Cardiac fibroblast (primary cell): ENCODE measurements at regions not wholly inside any gene's neighbourhood (a gene's known extent, or its start where the extent isn't known, plus 50 kb on each side); places are given as distances from the start of the nearest gene placed in this dataset.
"Not testable (repeated sequence)": the region's sequence is repeated elsewhere in the genome, so short reads cannot be mapped to it uniquely, and the experiment has no call there.

ENCODE experiments used
- DNase-seq, 2 donors: peaks; one replicate each; pipeline versions ENCODE4 v3.0.0 to v3.0.0-alpha.2; 2010; ENCODE audit warnings: low read depth in 2 of 2
- H3K4me3 ChIP-seq, 2 donors: replicated peaks in 1 of 2; 1 replicate in 1 of 2; 2 replicates in 1 of 2; pipeline ENCODE4 v1.5.1; 2011; ENCODE audit warnings: low read depth in 2 of 2, low read length in 2 of 2, mild to moderate bottlenecking in 2 of 2, moderate library complexity in 1 of 2
- TF ChIP-seq, protein P1 (sequence below): IDR thresholded peaks from one replicate; pipeline ENCODE4 v1.5.1; 2011; ENCODE audit warnings: low read depth, mild to moderate bottlenecking, low read length, inconsistent platforms

DNA sequence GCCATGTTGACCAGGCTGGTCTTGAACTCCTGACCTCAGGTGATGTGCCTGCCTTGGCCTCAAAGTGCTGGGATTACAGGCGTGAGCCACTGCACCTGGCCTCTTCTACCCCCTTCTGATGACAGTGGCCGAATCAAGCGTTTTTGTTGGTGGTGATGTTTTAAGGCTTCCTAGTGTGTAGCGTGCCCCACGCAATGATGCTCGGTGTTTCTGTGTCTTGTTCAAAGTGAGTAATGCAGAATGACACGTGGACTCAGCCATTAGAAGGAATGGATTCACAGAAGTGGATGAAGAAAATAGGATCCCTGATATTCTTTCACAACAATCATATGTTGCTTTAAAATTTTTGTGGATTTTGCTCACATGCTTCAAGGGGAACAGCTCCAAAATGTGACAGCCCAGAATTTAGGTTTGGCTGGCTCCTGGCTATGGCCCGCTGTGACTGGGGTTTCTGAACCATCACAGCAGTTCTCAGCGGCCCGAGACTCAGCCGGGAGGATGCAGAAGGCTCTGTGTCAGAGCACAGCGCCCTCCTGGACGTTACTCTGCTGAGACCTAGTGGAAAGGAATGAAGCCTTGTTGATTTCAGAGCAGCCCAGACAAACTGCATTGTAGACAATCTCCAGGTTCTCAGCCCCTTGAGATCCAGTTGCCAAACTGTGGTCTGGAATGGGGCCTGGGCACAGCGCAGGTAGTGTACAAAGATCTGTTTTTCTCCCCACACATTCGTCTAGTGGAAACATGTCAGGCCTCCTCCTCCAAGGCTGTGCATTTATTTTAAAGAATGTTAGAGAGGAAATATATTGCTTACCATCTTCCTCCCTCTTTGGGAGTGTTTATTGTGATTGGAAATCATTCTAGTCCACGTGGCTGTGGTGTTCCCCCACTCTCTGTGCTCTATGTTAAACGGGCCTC, 57.6 kb upstream of the TIAM2 start:
- TF ChIP-seq, protein P1, sequence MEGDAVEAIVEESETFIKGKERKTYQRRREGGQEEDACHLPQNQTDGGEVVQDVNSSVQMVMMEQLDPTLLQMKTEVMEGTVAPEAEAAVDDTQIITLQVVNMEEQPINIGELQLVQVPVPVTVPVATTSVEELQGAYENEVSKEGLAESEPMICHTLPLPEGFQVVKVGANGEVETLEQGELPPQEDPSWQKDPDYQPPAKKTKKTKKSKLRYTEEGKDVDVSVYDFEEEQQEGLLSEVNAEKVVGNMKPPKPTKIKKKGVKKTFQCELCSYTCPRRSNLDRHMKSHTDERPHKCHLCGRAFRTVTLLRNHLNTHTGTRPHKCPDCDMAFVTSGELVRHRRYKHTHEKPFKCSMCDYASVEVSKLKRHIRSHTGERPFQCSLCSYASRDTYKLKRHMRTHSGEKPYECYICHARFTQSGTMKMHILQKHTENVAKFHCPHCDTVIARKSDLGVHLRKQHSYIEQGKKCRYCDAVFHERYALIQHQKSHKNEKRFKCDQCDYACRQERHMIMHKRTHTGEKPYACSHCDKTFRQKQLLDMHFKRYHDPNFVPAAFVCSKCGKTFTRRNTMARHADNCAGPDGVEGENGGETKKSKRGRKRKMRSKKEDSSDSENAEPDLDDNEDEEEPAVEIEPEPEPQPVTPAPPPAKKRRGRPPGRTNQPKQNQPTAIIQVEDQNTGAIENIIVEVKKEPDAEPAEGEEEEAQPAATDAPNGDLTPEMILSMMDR: no peak
- DNase-seq: no peak
- H3K4me3 ChIP-seq: no peak overlapping the region

DNA sequence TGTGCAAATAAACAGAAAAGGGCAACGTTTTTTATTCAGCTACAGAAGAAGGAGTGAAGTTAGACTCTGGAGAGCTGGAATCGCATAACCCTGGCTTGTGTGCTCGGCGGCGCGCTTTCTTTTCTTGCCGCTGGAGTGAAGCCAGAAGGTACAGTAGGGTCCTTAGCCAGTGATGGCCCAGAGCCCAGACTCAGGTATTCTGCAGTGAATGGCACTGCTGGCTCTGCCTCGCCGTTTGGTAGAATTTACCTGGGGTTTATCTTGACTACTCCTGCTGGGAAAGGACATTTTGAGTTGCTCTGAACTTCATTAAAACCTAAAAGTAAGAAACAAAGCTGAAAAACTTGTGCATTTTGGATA, 56.9 kb upstream of the TIAM2 start:
- DNase-seq: no peak
- TF ChIP-seq, protein P1: no peak
- no peak overlapping the region for H3K4me3 ChIP-seq

DNA sequence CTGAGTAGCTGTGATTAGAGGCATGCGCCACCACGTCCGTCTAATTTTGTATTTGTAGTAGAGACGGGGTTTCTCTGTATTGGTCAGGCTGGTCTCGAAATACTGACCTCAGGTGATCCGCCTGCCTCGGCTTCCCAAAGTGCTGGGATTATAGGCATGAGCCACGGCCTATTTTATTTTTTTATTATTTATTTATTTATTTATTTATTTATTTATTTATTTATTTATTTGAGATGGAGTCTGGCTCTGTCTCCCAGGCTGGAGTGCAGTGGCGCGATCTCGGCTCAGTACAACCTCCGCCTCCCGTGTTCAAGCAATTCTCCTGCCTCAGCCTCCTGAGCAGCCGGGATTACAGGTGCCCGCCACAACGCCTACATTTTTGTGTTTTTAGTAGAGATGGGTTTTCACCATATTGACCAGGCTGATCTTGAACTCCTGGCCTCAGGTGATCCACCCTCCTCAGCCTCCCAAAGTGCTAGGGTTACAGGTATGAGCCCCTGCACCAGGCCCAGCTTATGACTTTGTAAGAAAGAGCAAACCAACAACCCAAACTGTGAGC, 56.3 kb upstream of the TIAM2 start:
- not testable (repeated sequence) for DNase-seq, H3K4me3 ChIP-seq

DNA sequence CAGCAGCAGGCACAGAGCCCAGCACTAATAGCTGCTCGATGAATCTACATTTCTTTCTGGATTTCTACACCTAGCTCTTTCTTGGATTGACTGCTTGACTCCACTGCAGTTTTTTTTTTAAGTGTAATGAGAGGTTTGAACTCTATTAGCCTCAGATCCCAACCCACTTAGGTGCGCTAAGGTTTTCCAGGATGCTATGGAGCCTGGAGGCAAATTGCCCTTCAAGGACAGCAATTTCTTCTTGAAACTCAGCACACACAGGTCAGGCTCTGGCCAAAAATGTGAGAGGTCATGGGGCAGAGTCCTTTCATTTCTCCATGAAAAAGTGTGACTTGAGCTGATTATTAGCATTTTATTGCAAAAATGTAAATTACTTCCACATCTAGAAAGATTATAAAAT, 52.3 kb upstream of the TIAM2 start:
- H3K4me3 ChIP-seq: no peak overlapping the region
- TF ChIP-seq, protein P1: no peak
- DNase-seq: no peak

GRCh38 chr6:154945271-154945890, 49.7 kb upstream of the TIAM2 start:
- TF ChIP-seq, protein P1: no peak
- H3K4me3 ChIP-seq: no peak overlapping the region
- DNase-seq: no peak
